SK-N-MC (cell line): ENCODE measurements at regions not wholly inside any gene's neighbourhood (a gene's known extent, or its start where the extent isn't known, plus 50 kb on each side); places are given as distances from the start of the nearest gene placed in this dataset.
A peak's percentile ranks its signal among the peaks of the same experiment; 100 is the strongest.
"Not testable (repeated sequence)": the region's sequence is repeated elsewhere in the genome, so short reads cannot be mapped to it uniquely, and the experiment has no call there.

ENCODE experiments used
- DNase-seq: peaks from one replicate; pipeline ENCODE4 v3.0.0-alpha.2; 2011; ENCODE audit warnings: low read depth, low spot score
- H3K27ac ChIP-seq: fragments of 200-600 bp; sonication (generic); 2 replicates; pipeline ENCODE4 v1.5.1; 2016; ENCODE audit warnings: mixed run types
- H3K36me3 ChIP-seq: fragments of 200-600 bp; sonication (generic); 2 replicates; pipeline ENCODE4 v1.6.1; 2017; ENCODE audit warnings: antibody characterized with exemption, low read length, mixed read lengths; ENCODE audit not compliant: insufficient read depth
- H3K4me3 ChIP-seq: fragments of 200-600 bp; sonication (generic); 2 replicates; pipeline ENCODE4 v1.5.1; 2016
- H3K9ac ChIP-seq: fragments of 200-600 bp; sonication (generic); 2 replicates; pipeline ENCODE4 v1.8.0; 2017; ENCODE audit warnings: mixed run types, mixed read lengths; ENCODE audit not compliant: insufficient read length
- H3K9me3 ChIP-seq: fragments of 200-600 bp; sonication (generic); 2 replicates; pipeline ENCODE4 v1.6.1; 2017; ENCODE audit warnings: low read depth, mild to moderate bottlenecking, antibody characterized with exemption, low read length, moderate library complexity, mixed read lengths
- EZH2 ChIP-seq: fragments of 200-600 bp; sonication (generic); IDR thresholded peaks from one replicate; pipeline ENCODE4 v1.6.1; 2017; ENCODE audit warnings: antibody characterized with exemption
- FOXP2 ChIP-seq: optimal IDR thresholded peaks from 2 replicates; pipeline ENCODE3; 2011; ENCODE audit warnings: mild to moderate bottlenecking, moderate library complexity; ENCODE audit not compliant: insufficient read depth; ENCODE audit errors: extremely low read length, control extremely low read depth
- POLR2AphosphoS5 ChIP-seq: IDR thresholded peaks from 2 replicates; pipeline ENCODE4 v1.6.1; 2012; ENCODE audit warnings: mild to moderate bottlenecking, low read depth, low read length, borderline replicate concordance

DNA sequence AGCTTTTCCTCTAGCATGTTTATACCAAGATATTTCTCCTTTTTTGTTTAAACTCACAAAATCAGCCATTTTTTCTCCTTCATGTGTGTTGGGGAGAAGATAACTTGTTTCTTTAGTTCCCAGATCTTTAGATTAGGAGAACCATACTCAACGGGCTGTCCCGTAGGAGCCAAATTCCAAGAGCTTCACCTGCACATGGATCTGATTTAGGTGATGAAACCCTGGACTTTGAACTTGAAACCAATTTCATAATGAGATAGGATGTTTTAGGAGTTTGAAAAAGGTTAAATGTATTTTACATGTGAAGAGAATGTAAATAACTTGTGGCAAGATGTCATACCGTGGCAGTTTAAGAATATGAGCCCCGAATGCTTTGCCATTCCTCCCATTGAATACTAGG, 280.0 kb upstream of the PCDH18 start:
- Histone ChIP-seq H3K4me3 (no peak overlapping the region), H3K9ac (no peak overlapping the region), H3K9me3 (no peaks in the 10 kb centered on the region), H3K36me3 (no peaks in the 10 kb centered on the region), H3K27ac (no peak overlapping the region)
- TF ChIP-seq EZH2 (no peak), FOXP2 (no peak), POLR2AphosphoS5 (no peak)
- DNase-seq = no peak

DNA sequence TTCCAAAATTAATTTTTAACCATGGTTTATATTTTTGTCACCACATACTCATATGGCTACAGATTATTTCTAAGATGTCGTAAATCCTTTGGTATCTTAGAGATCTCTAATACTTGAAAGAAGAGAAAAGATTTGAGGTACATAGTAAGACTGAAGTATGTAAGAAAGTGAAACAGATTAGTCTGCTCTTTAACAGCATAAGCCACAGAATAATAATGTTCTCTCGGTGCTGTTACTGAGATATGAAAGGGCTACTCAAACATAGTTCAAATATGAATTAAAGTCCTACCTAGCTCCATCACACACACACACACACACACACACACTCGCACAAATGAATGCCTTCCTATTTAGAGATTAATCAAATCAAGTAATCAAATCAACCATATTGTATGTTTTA, 274.1 kb upstream of the PCDH18 start:
- Histone ChIP-seq H3K27ac (no peak overlapping the region), H3K36me3 (no peaks in the 10 kb centered on the region), H3K9ac (no peak overlapping the region), H3K9me3 (no peaks in the 10 kb centered on the region), H3K4me3 (no peak overlapping the region)
- TF ChIP-seq FOXP2 (no peak), EZH2 (no peak), POLR2AphosphoS5 (no peak)
- no peak for DNase-seq

DNA sequence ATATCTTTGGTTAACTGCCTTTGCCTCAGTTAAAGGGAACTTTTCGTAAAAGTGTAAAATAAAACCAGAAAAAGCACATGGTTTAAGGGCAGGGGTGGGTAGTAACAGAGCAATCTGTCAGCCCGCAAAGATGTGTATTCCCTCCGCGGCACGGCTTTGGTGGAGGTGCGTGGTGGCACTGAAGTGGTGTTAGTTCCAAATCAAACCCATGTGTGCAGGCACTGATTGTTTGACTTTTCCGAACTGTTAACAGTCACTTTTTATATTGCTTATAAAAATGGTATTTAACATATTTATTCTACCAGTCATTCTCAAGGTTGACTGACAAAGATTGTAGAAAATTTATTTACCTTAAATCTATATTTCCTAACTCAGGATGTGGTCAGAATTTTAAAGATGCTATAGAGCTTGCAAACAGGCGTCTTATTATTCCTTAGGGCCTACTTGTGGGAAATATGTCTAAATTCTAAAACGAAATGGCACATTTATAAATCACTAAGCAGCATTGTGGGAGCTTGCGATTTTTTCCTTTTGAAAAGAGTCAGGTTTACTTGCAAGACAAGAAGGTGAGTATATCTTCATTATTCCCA, 272.7 kb upstream of the PCDH18 start:
- Histone ChIP-seq H3K9me3 (no peaks in the 10 kb centered on the region), H3K4me3 (peak overlapping the region; percentile 46), H3K9ac (no peak overlapping the region), H3K27ac (peak overlapping the region; percentile 20; the same call in 1 of the 2 replicates), H3K36me3 (no peaks in the 10 kb centered on the region)
- TF ChIP-seq FOXP2 (no peak), POLR2AphosphoS5 (no peak), EZH2 (no peak)
- DNase-seq = peak; percentile 73

DNA sequence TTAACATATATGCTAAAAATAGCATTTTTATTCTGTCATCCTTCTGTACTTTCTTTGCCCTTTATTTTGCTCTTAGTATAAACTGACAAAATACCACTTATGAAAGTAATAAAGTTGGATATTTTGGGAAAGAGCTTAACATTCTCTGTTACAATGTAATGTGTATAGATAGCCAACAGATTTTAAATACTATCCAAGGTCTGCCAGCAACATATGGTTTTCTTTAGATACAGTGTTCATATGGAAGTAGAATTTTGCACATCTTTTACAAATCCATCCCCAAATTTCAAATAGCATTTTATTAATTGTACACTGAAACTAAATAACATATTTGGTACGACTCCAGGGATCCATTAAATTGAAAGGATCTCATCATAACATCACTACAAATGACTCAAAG, 268.6 kb upstream of the PCDH18 start:
- Histone ChIP-seq H3K4me3 (no peak overlapping the region), H3K36me3 (no peaks in the 10 kb centered on the region), H3K27ac (no peak overlapping the region), H3K9ac (no peak overlapping the region), H3K9me3 (no peaks in the 10 kb centered on the region)
- DNase-seq = no peak
- no peak for TF ChIP-seq FOXP2
- TF ChIP-seq POLR2AphosphoS5 = no peak
- TF ChIP-seq EZH2 = no peak

- H3K4me3 ChIP-seq = no peak overlapping the region
- no peaks in the 10 kb centered on the region for H3K36me3 ChIP-seq
- H3K9me3 ChIP-seq = no peaks in the 10 kb centered on the region
- H3K27ac ChIP-seq = no peak overlapping the region
- H3K9ac ChIP-seq = no peak overlapping the region
- no peak for DNase-seq
- TF ChIP-seq FOXP2 = no peak
- TF ChIP-seq POLR2AphosphoS5 = no peak
- TF ChIP-seq EZH2 = no peak
These were observed 262.5 kb upstream of the PCDH18 start for GRCh38 chr4:137794764-137795254.

- H3K27ac ChIP-seq, DNase-seq, H3K4me3 ChIP-seq, H3K9me3 ChIP-seq, H3K36me3 ChIP-seq, H3K9ac ChIP-seq: not testable (repeated sequence)
These were observed 257.0 kb upstream of the PCDH18 start for GRCh38 chr4:137789263-137789662.

GRCh38 chr4:137783923-137784322, 251.6 kb upstream of the PCDH18 start:
- DNase-seq, H3K36me3 ChIP-seq, H3K9ac ChIP-seq, H3K9me3 ChIP-seq, H3K27ac ChIP-seq, H3K4me3 ChIP-seq: not testable (repeated sequence)

- Histone ChIP-seq H3K27ac (no peak overlapping the region), H3K36me3 (no peaks in the 10 kb centered on the region), H3K4me3 (no peak overlapping the region), H3K9me3 (no peaks in the 10 kb centered on the region), H3K9ac (no peak overlapping the region)
- DNase-seq = no peak
- no peak for TF ChIP-seq POLR2AphosphoS5
- TF ChIP-seq FOXP2 = no peak
- TF ChIP-seq EZH2 = no peak
These were observed 243.4 kb upstream of the PCDH18 start for GRCh38 chr4:137775701-137776100.

GRCh38 chr4:137774501-137774900, 242.2 kb upstream of the PCDH18 start:
- H3K36me3 ChIP-seq = no peaks in the 10 kb centered on the region
- H3K4me3 ChIP-seq = no peak overlapping the region
- TF ChIP-seq EZH2 = no peak
- no peak for TF ChIP-seq FOXP2
- no peak for TF ChIP-seq POLR2AphosphoS5
- H3K9ac ChIP-seq = no peak overlapping the region
- H3K27ac ChIP-seq = no peak overlapping the region
- no peak for DNase-seq
- H3K9me3 ChIP-seq = no peaks in the 10 kb centered on the region
